ENCODE measurements at regions not wholly inside any gene's neighbourhood (a gene's known extent, or its start where the extent isn't known, plus 50 kb on each side); places are given as distances from the start of the nearest gene placed in this dataset.
A peak's percentile ranks its signal among the peaks of the same experiment; 100 is the strongest.

GRCh38 chr13:73608157-73608516 is 526.1 kb downstream of the KLF12 start:
- no peak for DNase-seq

DNA sequence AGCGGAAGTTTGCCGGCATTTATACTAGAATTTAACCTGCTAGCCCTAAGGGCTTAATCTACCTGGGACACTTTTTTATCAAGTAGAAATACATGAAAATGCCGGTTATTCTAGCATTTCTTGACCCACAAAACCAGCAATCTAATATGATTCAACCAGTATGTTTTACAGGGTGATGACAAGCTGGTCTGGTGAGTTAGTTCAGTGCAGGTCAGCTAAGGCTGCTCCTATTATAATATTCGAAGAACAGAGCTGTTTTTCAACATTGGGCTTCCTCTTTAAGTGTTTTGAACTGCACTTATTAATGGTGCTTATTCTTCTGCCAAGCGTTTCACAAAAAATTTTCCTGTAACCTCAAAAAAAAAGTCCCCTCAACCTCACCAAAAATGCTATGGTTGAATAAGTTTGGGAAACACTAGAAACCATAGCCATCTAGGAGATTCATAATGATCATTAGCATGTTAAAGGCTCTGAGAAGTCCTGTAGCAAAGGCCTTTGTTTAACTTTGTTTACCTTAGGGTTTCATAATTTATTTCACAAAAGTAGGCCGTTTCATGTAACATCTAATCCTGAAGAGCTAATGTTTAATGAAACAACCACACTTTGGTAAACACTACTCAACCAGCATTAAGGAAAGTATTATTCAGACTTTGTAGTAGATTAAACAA is 526.6 kb downstream of the KLF12 start:
- DNase-seq: no peak

GRCh38 chr13:73603646-73604045 is 530.6 kb downstream of the KLF12 start:
- DNase-seq: no peak

GRCh38 chr13:73602295-73602694 is 531.9 kb downstream of the KLF12 start:
- no peak for DNase-seq

GRCh38 chr13:73601708-73602107 is 532.5 kb downstream of the KLF12 start:
- DNase-seq: no peak

- peak; percentile 4 for DNase-seq
Measured at GRCh38 chr13:73599232-73600128, 534.7 kb downstream of the KLF12 start.

- DNase-seq: peak; percentile 49
Measured at GRCh38 chr13:73598020-73598712, 536.0 kb downstream of the KLF12 start.

DNA sequence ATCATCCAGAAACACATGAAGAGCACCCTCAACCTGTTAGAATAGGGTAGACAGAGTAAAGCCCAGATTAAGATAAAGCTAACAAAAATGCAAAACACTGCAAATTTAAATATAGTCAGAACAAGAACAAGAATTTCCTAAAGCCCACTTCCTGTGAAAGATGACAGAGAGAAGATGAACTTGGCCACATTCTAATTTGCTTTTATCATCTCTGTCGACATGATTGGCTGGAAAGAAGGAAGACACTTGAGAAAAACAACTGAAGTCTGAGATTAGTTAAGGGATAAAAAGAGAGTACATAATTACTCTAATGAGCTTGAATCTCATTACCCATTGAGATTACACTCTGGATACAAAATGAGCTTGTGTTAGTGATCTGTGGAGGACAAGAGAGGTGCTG is 537.6 kb downstream of the KLF5 start:
- no peak for DNase-seq

- DNase-seq: no peak
Measured at GRCh38 chr13:73593199-73593765, 534.5 kb downstream of the KLF5 start.

DNA sequence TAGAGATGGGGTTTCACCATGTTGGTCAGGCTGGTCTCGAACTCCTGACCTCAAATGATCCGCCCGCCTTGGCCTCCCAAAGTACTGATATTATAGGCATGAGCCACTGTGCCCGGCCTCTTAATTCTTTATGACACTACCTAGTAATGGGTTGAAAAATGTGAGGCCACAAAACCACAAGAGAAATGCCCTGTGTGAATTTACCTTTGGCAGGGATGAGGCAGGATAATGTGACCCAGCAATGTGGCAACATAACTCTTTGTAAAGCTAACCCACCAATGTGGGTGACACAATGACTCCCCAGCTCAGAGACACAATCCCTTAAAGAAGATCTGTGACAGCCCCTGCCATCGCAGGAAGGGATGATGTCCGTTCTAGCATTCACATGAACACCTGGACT is 533.1 kb downstream of the KLF5 start:
- DNase-seq: no peak

DNA sequence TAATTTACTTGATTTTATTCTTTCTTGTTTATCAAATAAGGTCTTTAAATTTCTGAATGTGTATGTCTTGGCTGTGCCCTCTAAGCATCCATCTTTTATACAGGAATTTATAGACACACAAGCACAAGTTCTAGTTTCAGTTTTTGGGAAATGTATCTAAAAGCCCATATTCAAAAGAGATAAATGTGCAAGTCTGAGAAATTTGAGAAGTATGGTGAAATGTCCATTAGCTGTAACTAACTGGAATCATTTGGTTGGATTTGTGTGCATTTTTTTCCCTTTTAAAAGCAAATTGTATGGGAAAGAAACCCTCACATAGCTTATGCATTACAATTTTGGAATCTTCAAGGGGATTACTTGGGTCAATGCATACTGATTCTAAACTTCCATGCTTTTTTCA is 532.0 kb downstream of the KLF5 start:
- DNase-seq: no peak

DNA sequence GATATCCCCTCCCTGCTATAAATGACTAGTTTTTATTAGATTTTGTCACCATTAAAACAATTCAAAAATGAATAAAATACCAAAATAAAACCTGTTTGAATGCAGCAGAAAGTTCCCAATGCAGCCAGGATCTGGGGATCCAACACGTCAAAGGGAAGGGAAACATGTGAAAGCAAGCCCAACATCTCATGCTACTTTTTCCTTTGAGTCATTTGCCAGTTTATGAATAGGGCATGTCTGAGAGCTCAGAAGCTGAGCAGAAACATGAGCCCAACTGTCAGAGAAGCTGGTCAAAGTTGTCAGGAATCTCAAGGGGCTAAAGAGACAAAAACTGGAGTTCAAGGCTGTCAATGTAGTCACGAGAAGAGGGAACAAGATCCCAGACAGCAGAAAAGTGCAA is 526.4 kb downstream of the KLF5 start:
- DNase-seq: no peak

- DNase-seq: no peak
Measured at GRCh38 chr13:73583331-73583730, 524.5 kb downstream of the KLF5 start.

- no peak for DNase-seq
Measured at GRCh38 chr13:73580513-73581267, 521.9 kb downstream of the KLF5 start.

- DNase-seq: no peak
Measured at GRCh38 chr13:73579574-73580274, 520.9 kb downstream of the KLF5 start.

GRCh38 chr13:73578251-73578875 is 519.6 kb downstream of the KLF5 start:
- no peak for DNase-seq

- no peak for DNase-seq
Measured at GRCh38 chr13:73576291-73576690, 517.5 kb downstream of the KLF5 start.

GRCh38 chr13:73572824-73573223 is 514.0 kb downstream of the KLF5 start:
- DNase-seq: no peak

DNA sequence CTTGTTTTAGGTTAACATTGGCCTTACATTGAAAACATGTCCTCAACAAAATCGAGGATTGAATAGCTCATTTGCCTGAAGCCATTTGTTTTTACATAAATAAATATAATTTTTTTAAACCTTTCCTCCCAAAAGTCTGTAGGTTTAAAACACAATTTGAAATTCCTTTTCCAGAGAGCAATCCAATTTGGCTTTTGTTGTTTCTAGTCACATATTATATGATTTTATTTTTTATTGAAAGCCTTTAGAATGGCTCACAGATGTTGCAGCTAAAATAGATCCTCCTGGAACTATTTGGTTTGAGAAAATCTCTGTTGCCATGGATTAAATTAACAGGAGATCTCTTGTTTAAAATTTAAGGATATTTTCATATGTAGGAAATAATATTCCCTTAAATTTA is 512.6 kb downstream of the KLF5 start:
- DNase-seq: no peak

DNA sequence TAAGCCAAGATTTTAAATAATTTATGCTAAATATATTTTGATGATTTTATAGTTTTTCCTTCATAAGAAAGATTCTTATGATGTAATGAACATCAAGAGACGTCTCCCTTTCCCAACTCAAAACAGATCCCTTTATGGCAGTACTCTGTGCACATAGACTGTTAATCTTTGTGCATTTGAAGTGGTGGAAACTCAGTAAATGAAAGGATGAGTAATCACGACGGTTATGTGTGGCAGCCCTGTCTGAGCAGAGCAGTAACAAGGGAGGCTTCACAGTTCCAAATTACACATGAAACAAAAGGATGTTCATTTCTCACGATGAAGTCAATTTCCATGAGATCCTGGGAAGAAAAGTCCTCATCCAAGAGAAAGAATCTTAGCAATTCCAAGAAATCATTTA is 498.1 kb downstream of the KLF5 start:
- peak; percentile 14 for DNase-seq

DNA sequence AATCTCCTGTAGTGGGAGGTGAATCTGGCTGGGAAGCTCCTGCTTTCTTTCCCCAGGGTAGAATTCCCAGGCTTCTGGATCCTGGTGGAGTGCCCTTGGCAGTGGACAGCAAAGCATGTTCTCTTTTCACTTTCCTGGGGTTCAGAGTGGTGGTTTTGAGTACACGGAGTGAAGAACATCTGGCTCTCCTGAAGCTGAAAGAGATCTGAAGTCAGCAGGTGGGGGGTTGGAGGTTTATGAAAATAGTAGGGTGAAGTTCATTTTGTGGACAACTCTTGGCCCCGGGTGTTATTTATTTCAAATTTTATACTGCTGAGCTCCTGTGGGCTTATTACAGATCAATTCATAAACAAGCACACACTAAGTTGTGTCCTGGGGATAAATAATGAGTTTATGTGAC is 497.3 kb downstream of the KLF5 start:
- DNase-seq: no peak

All from fibroblast of skin of scalp (primary cell).